ENCODE measurements at regions not wholly inside any gene's neighbourhood (a gene's known extent, or its start where the extent isn't known, plus 50 kb on each side); places are given as distances from the start of the nearest gene placed in this dataset.

- Histone ChIP-seq H3K9ac (ENCODE audit: low read depth in 1 of 2, low read length in 2 of 2) (no peak overlapping the region), H3K27me3 (ENCODE audit: control insufficient read depth in 4 of 4, insufficient read depth in 4 of 4, low read length in 3 of 4) (no peaks in the 10 kb centered on the region), H3K36me3 (ENCODE audit: control insufficient read depth in 4 of 4, insufficient read depth in 3 of 4, low read depth in 1 of 4, low read length in 3 of 4) (no peaks in the 10 kb centered on the region), H3K4me1 (ENCODE audit: control insufficient read depth in 4 of 4, insufficient read depth in 4 of 4, low read length in 3 of 4) (no peaks in the 10 kb centered on the region), H3K27ac (ENCODE audit: low read depth in 1 of 2, low read length in 2 of 2) (no peak overlapping the region), H3K9me3 (ENCODE audit: control insufficient read depth in 4 of 4, low read length in 3 of 4) (peaks cover 0 to 4% (median 1%) of the 10 kb centered on the region in 4 donors), H3K4me3 (ENCODE audit: low read depth in 1 of 3, low read length in 3 of 3) (no peak overlapping the region)
- DNase-seq (ENCODE audit: low spot score) = no peak
- WGBS = 36% methylated on average over 1 of the region's 1 CpG
- no peak for TF ChIP-seq NR2F2 (IDR thresholded peaks at IDR 0.05)
These were observed 256.4 kb upstream of the SOX2 start for GRCh38 chr3:181455276-181455675.

- no peak overlapping the region for H3K9ac ChIP-seq (ENCODE audit: low read depth in 1 of 2, low read length in 2 of 2)
- no peak for DNase-seq (ENCODE audit: low spot score)
- no peak overlapping the region for H3K27ac ChIP-seq (ENCODE audit: low read depth in 1 of 2, low read length in 2 of 2)
- peaks cover 0 to 7% (median 1%) of the 10 kb centered on the region in 4 donors for H3K9me3 ChIP-seq (ENCODE audit: control insufficient read depth in 4 of 4, low read length in 3 of 4)
- no peak overlapping the region for H3K4me3 ChIP-seq (ENCODE audit: low read depth in 1 of 3, low read length in 3 of 3)
- TF ChIP-seq NR2F2 (IDR thresholded peaks at IDR 0.05) (no peak), HNF4A (conservative IDR thresholded peaks at IDR 0.05) (no peak), JUND (IDR thresholded peaks at IDR 0.05) (no peak), TAF1 (conservative IDR thresholded peaks at IDR 0.05) (no peak), ZBTB33 (IDR thresholded peaks at IDR 0.05) (no peak)
- no peaks in the 10 kb centered on the region for H3K36me3 ChIP-seq (ENCODE audit: control insufficient read depth in 4 of 4, insufficient read depth in 3 of 4, low read depth in 1 of 4, low read length in 3 of 4)
- 80% methylated on average over 6 of the region's 6 CpGs for WGBS
- no peaks in the 10 kb centered on the region for H3K27me3 ChIP-seq (ENCODE audit: control insufficient read depth in 4 of 4, insufficient read depth in 4 of 4, low read length in 3 of 4)
- no peaks in the 10 kb centered on the region for H3K4me1 ChIP-seq (ENCODE audit: control insufficient read depth in 4 of 4, insufficient read depth in 4 of 4, low read length in 3 of 4)
These were observed 257.2 kb upstream of the SOX2 start for GRCh38 chr3:181454451-181455027.

GRCh38 chr3:181446741-181447140, 265.0 kb upstream of the SOX2 start:
- 64% methylated on average over 2 of the region's 2 CpGs for WGBS
- no peak overlapping the region for H3K9ac ChIP-seq (ENCODE audit: low read depth in 1 of 2, low read length in 2 of 2)
- H3K9me3 ChIP-seq (ENCODE audit: control insufficient read depth in 4 of 4, low read length in 3 of 4) = peaks cover 0 to 7% (median 1%) of the 10 kb centered on the region in 4 donors
- no peak overlapping the region for H3K27ac ChIP-seq (ENCODE audit: low read depth in 1 of 2, low read length in 2 of 2)
- no peak overlapping the region for H3K4me3 ChIP-seq (ENCODE audit: low read depth in 1 of 3, low read length in 3 of 3)
- no peak for TF ChIP-seq NR2F2 (IDR thresholded peaks at IDR 0.05)
- H3K36me3 ChIP-seq (ENCODE audit: control insufficient read depth in 4 of 4, insufficient read depth in 3 of 4, low read depth in 1 of 4, low read length in 3 of 4) = no peaks in the 10 kb centered on the region
- H3K4me1 ChIP-seq (ENCODE audit: control insufficient read depth in 4 of 4, insufficient read depth in 4 of 4, low read length in 3 of 4) = no peaks in the 10 kb centered on the region
- no peaks in the 10 kb centered on the region for H3K27me3 ChIP-seq (ENCODE audit: control insufficient read depth in 4 of 4, insufficient read depth in 4 of 4, low read length in 3 of 4)
- DNase-seq (ENCODE audit: low spot score) = no peak

GRCh38 chr3:181442066-181442465, 269.7 kb upstream of the SOX2 start:
- Histone ChIP-seq H3K4me3 (ENCODE audit: low read depth in 1 of 3, low read length in 3 of 3) (no peak overlapping the region), H3K9me3 (ENCODE audit: control insufficient read depth in 4 of 4, low read length in 3 of 4) (no peaks in the 10 kb centered on the region), H3K27me3 (ENCODE audit: control insufficient read depth in 4 of 4, insufficient read depth in 4 of 4, low read length in 3 of 4) (no peaks in the 10 kb centered on the region), H3K36me3 (ENCODE audit: control insufficient read depth in 4 of 4, insufficient read depth in 3 of 4, low read depth in 1 of 4, low read length in 3 of 4) (no peaks in the 10 kb centered on the region), H3K9ac (ENCODE audit: low read depth in 1 of 2, low read length in 2 of 2) (no peak overlapping the region), H3K27ac (ENCODE audit: low read depth in 1 of 2, low read length in 2 of 2) (no peak overlapping the region), H3K4me1 (ENCODE audit: control insufficient read depth in 4 of 4, insufficient read depth in 4 of 4, low read length in 3 of 4) (no peaks in the 10 kb centered on the region)
- WGBS = 78% methylated on average over 3 of the region's 3 CpGs
- TF ChIP-seq JUND (IDR thresholded peaks at IDR 0.05) (no peak), FOXA1 (IDR thresholded peaks at IDR 0.05) (no peak), RAD21 (IDR thresholded peaks at IDR 0.05) (no peak), HNF4G (IDR thresholded peaks at IDR 0.05) (no peak)
- no peak for DNase-seq (ENCODE audit: low spot score)
